BLaER1 (cell line): ENCODE measurements at regions not wholly inside any gene's neighbourhood (a gene's known extent, or its start where the extent isn't known, plus 50 kb on each side); places are given as distances from the start of the nearest gene placed in this dataset.
"Not testable (repeated sequence)": the region's sequence is repeated elsewhere in the genome, so short reads cannot be mapped to it uniquely, and the experiment has no call there.

ENCODE experiments used
- H3K27ac ChIP-seq: shearing (Covaris generic); formaldehyde crosslinking; 2 replicates; pipeline ENCODE4 v1.8.1; 2022
- H3K27me3 ChIP-seq: shearing (Covaris generic); formaldehyde crosslinking; 2 replicates; pipeline ENCODE4 v1.8.1; 2022
- H3K36me3 ChIP-seq: shearing (Covaris generic); formaldehyde crosslinking; 2 replicates; pipeline ENCODE4 v1.8.1; 2022
- H3K4me1 ChIP-seq: shearing (Covaris generic); formaldehyde crosslinking; 2 replicates; pipeline ENCODE4 v1.8.1; 2022
- H3K4me2 ChIP-seq: shearing (Covaris generic); formaldehyde crosslinking; 2 replicates; pipeline ENCODE4 v1.8.1; 2022
- H3K4me3 ChIP-seq: shearing (Covaris generic); formaldehyde crosslinking; 2 replicates; pipeline ENCODE4 v1.8.1; 2022
- H3K9ac ChIP-seq: shearing (Covaris generic); formaldehyde crosslinking; 2 replicates; pipeline ENCODE4 v1.8.1; 2022
- H3K9me3 ChIP-seq: shearing (Covaris generic); formaldehyde crosslinking; 2 replicates; pipeline ENCODE4 v1.8.1; 2022
- H4K20me1 ChIP-seq: shearing (Covaris generic); formaldehyde crosslinking; 2 replicates; pipeline ENCODE4 v1.8.1; 2022
- Cebpa-rat ChIP-seq: shearing (Covaris generic); IDR thresholded peaks from 2 replicates; pipeline ENCODE4 v1.8.1; 2022

- Histone ChIP-seq H3K4me2 (no peak overlapping the region), H3K4me3 (no peak overlapping the region), H3K9me3 (no peaks in the 10 kb centered on the region), H4K20me1 (no peaks in the 10 kb centered on the region), H3K9ac (no peak overlapping the region), H3K4me1 (no peaks in the 10 kb centered on the region), H3K36me3 (no peaks in the 10 kb centered on the region), H3K27me3 (peaks cover 74% of the 10 kb centered on the region), H3K27ac (no peak overlapping the region)
- no peak for TF ChIP-seq Cebpa-rat
Measured at GRCh38 chrX:35339796-35340195, 397.2 kb downstream of the FAM47B start.

DNA sequence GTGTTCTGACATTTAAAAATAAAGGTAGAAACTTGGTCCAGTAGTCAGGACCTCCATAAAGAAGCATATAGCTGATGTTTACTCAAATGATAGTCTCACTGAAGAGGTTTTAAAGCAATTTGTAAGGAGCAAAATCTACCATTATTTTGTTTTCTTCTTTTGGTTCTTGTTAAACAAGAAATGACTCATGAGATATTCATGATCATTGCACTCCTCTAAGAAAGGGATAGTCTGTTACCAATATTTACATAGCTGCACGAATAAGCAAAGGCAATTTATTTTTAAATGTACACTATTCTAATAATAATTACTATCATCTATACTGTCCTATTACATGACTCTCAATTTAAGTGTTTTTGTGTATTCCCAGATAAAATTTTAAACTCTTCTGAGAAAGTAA is 397.9 kb downstream of the FAM47B start:
- Histone ChIP-seq H3K4me1 (no peaks in the 10 kb centered on the region), H3K9ac (no peak overlapping the region), H4K20me1 (no peaks in the 10 kb centered on the region), H3K27me3 (peaks cover 75% of the 10 kb centered on the region), H3K27ac (no peak overlapping the region), H3K4me2 (no peak overlapping the region), H3K36me3 (no peaks in the 10 kb centered on the region), H3K9me3 (no peaks in the 10 kb centered on the region), H3K4me3 (no peak overlapping the region)
- TF ChIP-seq Cebpa-rat, result no peak

- no peak overlapping the region for H3K27ac ChIP-seq
- no peaks in the 10 kb centered on the region for H3K36me3 ChIP-seq
- no peaks in the 10 kb centered on the region for H4K20me1 ChIP-seq
- H3K4me3 ChIP-seq, result no peak overlapping the region
- no peak for TF ChIP-seq Cebpa-rat
- H3K9me3 ChIP-seq, result peaks cover 5% of the 10 kb centered on the region; the same call in 1 of the 2 replicates
- no peak overlapping the region for H3K9ac ChIP-seq
- H3K27me3 ChIP-seq, result peaks cover 86% of the 10 kb centered on the region
- no peak overlapping the region for H3K4me2 ChIP-seq
- no peaks in the 10 kb centered on the region for H3K4me1 ChIP-seq
Measured at GRCh38 chrX:35351212-35351611, 408.6 kb downstream of the FAM47B start.

- Histone ChIP-seq H3K4me2 (no peak overlapping the region), H3K9ac (no peak overlapping the region), H3K36me3 (no peaks in the 10 kb centered on the region), H3K9me3 (peaks cover 12% of the 10 kb centered on the region), H3K4me3 (no peak overlapping the region), H3K27ac (no peak overlapping the region), H3K4me1 (no peaks in the 10 kb centered on the region), H4K20me1 (no peaks in the 10 kb centered on the region), H3K27me3 (peaks cover 85% of the 10 kb centered on the region)
- no peak for TF ChIP-seq Cebpa-rat
Measured at GRCh38 chrX:35351795-35352483, 409.3 kb downstream of the FAM47B start.

DNA sequence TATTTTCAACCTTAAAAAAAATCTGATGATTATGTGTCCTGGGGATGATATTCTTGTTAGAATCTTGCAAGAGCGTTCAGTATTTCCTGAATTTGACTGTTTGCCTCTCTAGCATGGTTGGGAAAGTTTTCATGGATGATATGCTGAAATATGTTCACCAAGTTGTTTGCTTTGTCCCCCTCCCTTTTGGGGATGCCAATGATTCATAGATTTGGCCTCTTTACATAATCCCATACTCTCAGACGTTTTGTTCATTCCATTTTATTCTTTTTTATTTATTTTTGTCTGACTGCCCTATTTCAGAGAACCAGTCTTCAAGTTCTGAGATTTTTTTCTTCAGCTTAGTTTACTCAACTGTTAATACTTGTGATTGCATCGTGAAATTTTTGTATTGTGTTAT is 415.1 kb downstream of the FAM47B start:
- no peak overlapping the region for H3K4me3 ChIP-seq
- no peak for TF ChIP-seq Cebpa-rat
- H3K9me3 ChIP-seq, result peaks cover 18% of the 10 kb centered on the region
- H3K4me1 ChIP-seq, result no peaks in the 10 kb centered on the region
- peaks cover 85% of the 10 kb centered on the region for H3K27me3 ChIP-seq
- H3K27ac ChIP-seq, result no peak overlapping the region
- H3K4me2 ChIP-seq, result no peak overlapping the region
- H4K20me1 ChIP-seq, result no peaks in the 10 kb centered on the region
- no peaks in the 10 kb centered on the region for H3K36me3 ChIP-seq
- no peak overlapping the region for H3K9ac ChIP-seq

DNA sequence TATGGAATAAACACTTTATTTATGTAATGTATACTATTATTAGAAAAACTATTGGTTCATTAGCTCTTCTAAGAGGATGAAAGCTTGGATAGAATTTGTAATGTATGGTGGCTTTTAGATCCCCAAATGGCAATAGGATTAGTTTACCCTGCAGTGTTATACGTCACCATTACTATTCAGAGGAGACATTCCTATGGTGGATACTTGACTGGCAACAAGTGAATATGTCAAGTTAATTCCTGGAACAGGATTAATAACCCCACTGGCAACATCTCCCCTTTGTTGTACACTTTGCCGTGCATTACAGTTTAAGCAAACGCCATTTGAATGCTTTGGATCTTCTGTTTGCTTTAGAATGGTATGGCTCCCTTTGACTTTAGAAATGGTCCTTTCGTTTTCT is 420.3 kb downstream of the FAM47B start:
- Histone ChIP-seq H3K4me2 (no peak overlapping the region), H3K36me3 (no peaks in the 10 kb centered on the region), H3K9me3 (no peaks in the 10 kb centered on the region), H4K20me1 (no peaks in the 10 kb centered on the region), H3K27ac (no peak overlapping the region), H3K4me3 (no peak overlapping the region), H3K9ac (no peak overlapping the region), H3K4me1 (no peaks in the 10 kb centered on the region), H3K27me3 (peaks cover 90% of the 10 kb centered on the region)
- TF ChIP-seq Cebpa-rat, result no peak

DNA sequence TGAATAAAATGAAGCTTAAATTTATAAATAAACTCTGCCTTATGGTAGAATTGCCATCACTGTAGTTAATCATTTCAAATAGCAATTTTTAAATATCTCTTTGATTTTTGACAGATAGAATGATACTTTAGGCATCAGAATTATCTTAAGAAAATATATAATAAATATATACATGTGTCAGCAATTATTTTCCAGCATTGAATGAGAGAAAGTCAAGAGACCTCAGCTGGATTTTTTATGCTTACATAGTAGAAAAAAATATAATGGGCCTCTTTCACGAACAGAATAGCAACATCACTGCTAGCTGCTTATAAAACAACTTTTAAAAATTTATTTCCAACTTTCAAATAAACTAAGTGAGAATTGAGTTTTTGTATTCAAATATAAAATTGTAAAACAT is 424.0 kb upstream of the MAGEB16 start:
- no peaks in the 10 kb centered on the region for H3K9me3 ChIP-seq
- TF ChIP-seq Cebpa-rat, result no peak
- no peak overlapping the region for H3K4me2 ChIP-seq
- H3K27me3 ChIP-seq, result peaks cover 74% of the 10 kb centered on the region
- H3K4me3 ChIP-seq, result no peak overlapping the region
- H3K9ac ChIP-seq, result no peak overlapping the region
- no peaks in the 10 kb centered on the region for H3K4me1 ChIP-seq
- 0 out of 2 replicates have a peak, but pooled peaks cover 11% of the 10 kb centered on the region for H4K20me1 ChIP-seq
- H3K36me3 ChIP-seq, result no peaks in the 10 kb centered on the region
- no peak overlapping the region for H3K27ac ChIP-seq

DNA sequence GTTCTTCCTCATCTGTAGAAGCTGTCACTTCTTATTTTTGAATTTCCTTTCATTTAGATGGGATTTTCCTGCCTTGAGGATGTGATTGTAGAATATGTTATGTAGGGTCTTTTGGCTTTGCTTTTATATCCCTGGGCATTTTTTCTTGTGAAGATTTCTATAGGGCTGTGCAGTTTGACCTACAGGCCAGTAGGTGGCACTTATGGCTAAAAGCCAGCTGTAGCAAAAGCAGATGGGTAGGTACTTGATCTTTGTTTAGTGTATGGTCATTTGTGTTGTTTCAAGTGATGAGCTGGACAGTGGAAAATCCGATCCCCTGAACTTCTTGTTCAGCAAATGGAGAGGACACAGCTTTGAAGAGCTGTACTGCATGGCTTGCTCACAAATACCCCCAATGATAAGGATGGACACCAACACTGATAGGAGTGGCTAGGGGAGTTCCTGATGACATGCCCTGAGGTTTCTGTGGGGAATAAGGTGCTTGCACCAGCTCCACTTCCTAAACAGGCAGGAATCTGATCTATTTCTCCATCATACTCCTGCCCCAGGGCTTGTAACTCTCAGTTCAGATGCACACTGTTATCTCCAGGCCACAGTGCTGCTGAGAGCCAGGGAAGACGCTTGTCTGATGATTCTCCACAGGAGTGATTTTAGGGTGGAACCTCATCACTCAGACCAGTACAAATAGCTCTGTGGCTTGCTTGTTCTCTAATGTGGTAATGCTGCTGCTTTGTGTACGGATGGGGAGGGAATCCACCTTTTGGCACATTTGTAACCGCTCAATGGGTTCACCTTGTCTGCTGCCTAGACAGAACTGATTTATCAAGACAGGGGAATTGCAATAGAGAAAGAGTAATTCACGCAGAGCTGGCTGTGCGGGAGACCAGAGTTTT is 417.1 kb upstream of the MAGEB16 start:
- no peak for TF ChIP-seq Cebpa-rat
- Histone ChIP-seq H3K9me3 (no peaks in the 10 kb centered on the region), H3K4me1 (no peaks in the 10 kb centered on the region), H3K4me2 (no peak overlapping the region), H3K4me3 (no peak overlapping the region), H3K9ac (no peak overlapping the region), H3K27me3 (peaks cover 68% of the 10 kb centered on the region), H4K20me1 (peaks cover 11% of the 10 kb centered on the region; the same call in 1 of the 2 replicates), H3K27ac (no peak overlapping the region), H3K36me3 (no peaks in the 10 kb centered on the region)

- peaks cover 66% of the 10 kb centered on the region for H3K27me3 ChIP-seq
- H3K9me3 ChIP-seq, H3K4me1 ChIP-seq, H3K4me3 ChIP-seq, H4K20me1 ChIP-seq, H3K36me3 ChIP-seq, H3K27ac ChIP-seq, H3K9ac ChIP-seq, H3K4me2 ChIP-seq: not testable (repeated sequence)
Measured at GRCh38 chrX:35381709-35382108, 416.4 kb upstream of the MAGEB16 start.

DNA sequence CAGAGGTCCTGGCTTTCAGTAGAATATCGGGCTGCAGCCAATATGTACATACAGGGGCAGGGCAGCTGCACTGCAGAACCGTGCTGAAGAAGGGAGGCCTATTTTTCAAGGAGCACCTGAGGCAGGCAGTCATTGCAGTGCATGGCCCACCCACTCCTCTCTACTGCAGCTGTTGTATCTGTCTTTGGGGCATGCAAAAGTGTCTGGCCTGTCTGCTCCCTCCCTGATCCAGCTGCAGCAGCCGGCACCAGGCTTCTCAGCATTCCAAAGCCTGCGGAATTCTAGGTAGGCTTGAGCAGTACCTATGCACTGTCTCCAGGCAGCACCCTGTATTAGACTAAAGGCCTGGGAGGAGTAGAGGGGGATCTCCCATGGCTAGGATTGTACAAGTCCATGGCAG is 415.2 kb upstream of the MAGEB16 start:
- H3K36me3 ChIP-seq, result no peaks in the 10 kb centered on the region
- TF ChIP-seq Cebpa-rat, result no peak
- H3K9me3 ChIP-seq, result no peaks in the 10 kb centered on the region
- H3K4me2 ChIP-seq, result no peak overlapping the region
- H3K9ac ChIP-seq, result no peak overlapping the region
- H3K4me1 ChIP-seq, result no peaks in the 10 kb centered on the region
- H4K20me1 ChIP-seq, result peaks cover 5% of the 10 kb centered on the region; the same call in 1 of the 2 replicates
- peaks cover 63% of the 10 kb centered on the region for H3K27me3 ChIP-seq
- no peak overlapping the region for H3K4me3 ChIP-seq
- H3K27ac ChIP-seq, result no peak overlapping the region
